GM18868 (cell line): ENCODE measurements at regions not wholly inside any gene's neighbourhood (a gene's known extent, or its start where the extent isn't known, plus 50 kb on each side); places are given as distances from the start of the nearest gene placed in this dataset.
"Not testable (repeated sequence)": the region's sequence is repeated elsewhere in the genome, so short reads cannot be mapped to it uniquely, and the experiment has no call there.

ENCODE experiments used
- ATAC-seq: cut with Tn5 transposase; IDR thresholded peaks from one replicate; pipeline ENCODE4 v1.9.1; 2021; ENCODE audit warnings: mild to moderate bottlenecking, moderate library complexity; ENCODE audit not compliant: unreplicated experiment

GRCh38 chr4:82200046-82200445 is 173.7 kb downstream of the HNRNPD start:
- no peak for ATAC-seq

GRCh38 chr4:82194329-82194728 is 179.5 kb downstream of the HNRNPD start:
- ATAC-seq: no peak

- ATAC-seq: no peak
Observed at GRCh38 chr4:82192017-82192673, 181.6 kb downstream of the HNRNPD start.

- ATAC-seq: no peak
Observed at GRCh38 chr4:82181789-82182188, 192.0 kb downstream of the HNRNPD start.

GRCh38 chr4:82172186-82172585 is 201.6 kb downstream of the HNRNPD start:
- no peak for ATAC-seq

- no peak for ATAC-seq
Observed at GRCh38 chr4:82171531-82172155, 202.1 kb downstream of the HNRNPD start.

- no peak for ATAC-seq
Observed at GRCh38 chr4:82149750-82150149, 224.0 kb downstream of the HNRNPD start.

- no peak for ATAC-seq
Observed at GRCh38 chr4:82145850-82146249, 227.9 kb downstream of the HNRNPD start.

GRCh38 chr4:82140422-82140821 is 233.4 kb downstream of the HNRNPD start:
- ATAC-seq: no peak

GRCh38 chr4:82139287-82139686 is 234.5 kb downstream of the HNRNPD start:
- no peak for ATAC-seq

- ATAC-seq: no peak
Observed at GRCh38 chr4:82138374-82138773, 235.4 kb downstream of the HNRNPD start.

- no peak for ATAC-seq
Observed at GRCh38 chr4:82136161-82136801, 237.5 kb downstream of the HNRNPD start.

- ATAC-seq: no peak
Observed at GRCh38 chr4:82128355-82128754, 245.4 kb downstream of the HNRNPD start.

- no peak for ATAC-seq
Observed at GRCh38 chr4:82126512-82127040, 247.2 kb downstream of the HNRNPD start.

GRCh38 chr4:82125787-82126297 is 247.9 kb downstream of the HNRNPD start:
- ATAC-seq: no peak

- ATAC-seq: no peak
Observed at GRCh38 chr4:82124932-82125786, 248.6 kb downstream of the HNRNPD start.

- ATAC-seq: no peak
Observed at GRCh38 chr4:82124365-82124764, 249.4 kb downstream of the HNRNPD start.

GRCh38 chr4:82123934-82124333 is 249.9 kb downstream of the HNRNPD start:
- ATAC-seq: no peak

GRCh38 chr4:82115183-82115582 is 258.6 kb downstream of the HNRNPD start:
- not testable (repeated sequence) for ATAC-seq

GRCh38 chr4:82108506-82108905 is 265.3 kb downstream of the HNRNPD start:
- ATAC-seq: no peak

- ATAC-seq: no peak
Observed at GRCh38 chr4:82104578-82104977, 269.2 kb downstream of the HNRNPD start.
